H9 (cell line): ENCODE measurements at regions not wholly inside any gene's neighbourhood (a gene's known extent, or its start where the extent isn't known, plus 50 kb on each side); places are given as distances from the start of the nearest gene placed in this dataset.

Experiments
- DNase-seq: peaks from one replicate; pipeline ENCODE4 v3.0.0-alpha.2; 2017
- H2AFZ ChIP-seq: one replicate; pipeline ENCODE4 v1.6.1; 2013; ENCODE audit warnings: mild to moderate bottlenecking, low read length, control low read depth, moderate library complexity
- H2AK5ac ChIP-seq: 2 replicates; pipeline ENCODE4 v1.6.1; 2013; ENCODE audit warnings: low read length, control low read depth, mixed read lengths; ENCODE audit not compliant: insufficient read length
- H2BK120ac ChIP-seq: one replicate; pipeline ENCODE4 v1.6.1; 2013; ENCODE audit warnings: low read depth, mild to moderate bottlenecking, low read length, control low read depth, inconsistent platforms; ENCODE audit not compliant: poor library complexity, severe bottlenecking
- H2BK12ac ChIP-seq: 2 replicates; pipeline ENCODE4 v1.6.1; 2013; ENCODE audit warnings: low read length, control low read depth, mixed read lengths, low read depth; ENCODE audit not compliant: insufficient read length
- H2BK15ac ChIP-seq: 2 replicates; pipeline ENCODE4 v1.6.1; 2013; ENCODE audit warnings: low read depth, low read length, control low read depth
- H2BK20ac ChIP-seq: one replicate; pipeline ENCODE4 v1.6.1; 2013; ENCODE audit warnings: low read depth, mild to moderate bottlenecking, low read length, control low read depth, inconsistent platforms; ENCODE audit not compliant: poor library complexity, severe bottlenecking
- H2BK5ac ChIP-seq: 2 replicates; pipeline ENCODE4 v1.6.1; 2013; ENCODE audit warnings: low read length, control low read depth, mixed read lengths; ENCODE audit not compliant: insufficient read length
- H3K14ac ChIP-seq: 2 replicates; pipeline ENCODE4 v1.6.1; 2013; ENCODE audit warnings: low read length, control low read depth; ENCODE audit not compliant: insufficient read depth
- H3K18ac ChIP-seq: 2 replicates; pipeline ENCODE4 v1.6.1; 2013; ENCODE audit warnings: low read depth, mild to moderate bottlenecking, mixed read lengths, low read length, control low read depth; ENCODE audit not compliant: insufficient read length
- H3K23ac ChIP-seq: 2 replicates; pipeline ENCODE4 v1.6.1; 2013; ENCODE audit warnings: low read length, control low read depth, mixed read lengths, low read depth; ENCODE audit not compliant: insufficient read length
- H3K23me2 ChIP-seq: 2 replicates; pipeline ENCODE4 v1.6.1; 2013; ENCODE audit warnings: low read depth, mild to moderate bottlenecking, mixed read lengths, low read length, control low read depth; ENCODE audit not compliant: insufficient read length, poor library complexity, severe bottlenecking
- H3K27ac ChIP-seq: 2 replicates; pipeline ENCODE4 v1.5.1; 2013; ENCODE audit warnings: low read length, control low read depth, mixed read lengths, low read depth; ENCODE audit not compliant: insufficient read length
- H3K27me3 ChIP-seq: 2 replicates; pipeline ENCODE4 v1.6.1; 2013; ENCODE audit warnings: low read length, control low read depth, inconsistent platforms; ENCODE audit not compliant: insufficient read depth
- H3K4ac ChIP-seq: 2 replicates; pipeline ENCODE4 v1.6.1; 2013; ENCODE audit warnings: low read depth, mild to moderate bottlenecking, control low read depth, inconsistent platforms, low read length, moderate library complexity
- H3K4me1 ChIP-seq: 2 replicates; pipeline ENCODE4 v1.6.1; 2013; ENCODE audit warnings: low read length, control low read depth, inconsistent platforms; ENCODE audit not compliant: insufficient read depth
- H3K4me2 ChIP-seq: 2 replicates; pipeline ENCODE4 v1.6.1; 2013; ENCODE audit warnings: low read length, control low read depth, mixed read lengths; ENCODE audit not compliant: insufficient read length, insufficient read depth
- H3K56ac ChIP-seq: 2 replicates; pipeline ENCODE4 v1.6.1; 2013; ENCODE audit warnings: low read depth, mild to moderate bottlenecking, mixed read lengths, low read length, control low read depth; ENCODE audit not compliant: insufficient read length
- H3K79me1 ChIP-seq: 2 replicates; pipeline ENCODE4 v1.6.1; 2013; ENCODE audit warnings: low read depth, mild to moderate bottlenecking, moderate library complexity, low read length, control low read depth, inconsistent platforms; ENCODE audit not compliant: insufficient read depth, poor library complexity, severe bottlenecking
- H3K79me2 ChIP-seq: 2 replicates; pipeline ENCODE4 v1.6.1; 2013; ENCODE audit warnings: low read length, control low read depth, inconsistent platforms; ENCODE audit not compliant: insufficient read depth
- H3K9ac ChIP-seq: 2 replicates; pipeline ENCODE4 v1.6.1; 2013; ENCODE audit warnings: low read length, control low read depth, mixed read lengths; ENCODE audit not compliant: insufficient read length; ENCODE audit errors: extremely low read depth
- H3K9me3 ChIP-seq: one replicate; pipeline ENCODE4 v1.6.1; 2013; ENCODE audit warnings: low read depth, low read length, inconsistent platforms; ENCODE audit not compliant: control insufficient read depth
- H3T11ph ChIP-seq: one replicate; pipeline ENCODE4 v1.6.1; 2013; ENCODE audit warnings: mild to moderate bottlenecking, low read length, control low read depth, inconsistent platforms
- H4K20me1 ChIP-seq: one replicate; pipeline ENCODE4 v1.6.1; 2013; ENCODE audit not compliant: control insufficient read depth, insufficient read length, insufficient read depth
- H4K5ac ChIP-seq: 2 replicates; pipeline ENCODE4 v1.6.1; 2013; ENCODE audit warnings: low read depth, mild to moderate bottlenecking, mixed read lengths, low read length, control low read depth; ENCODE audit not compliant: insufficient read length
- H4K8ac ChIP-seq: replicated peaks from 2 replicates; pipeline ENCODE4 v1.6.1; 2013; ENCODE audit warnings: low read length, control low read depth, mixed read lengths, low read depth; ENCODE audit not compliant: insufficient read length
- H4K91ac ChIP-seq: 2 replicates; pipeline ENCODE4 v1.6.1; 2013; ENCODE audit warnings: low read depth, mild to moderate bottlenecking, moderate library complexity, mixed read lengths, low read length, control low read depth; ENCODE audit not compliant: insufficient read length
- H3K27ac Mint-ChIP-seq, 3 experiments: 2 replicates in 2 of 3; 3 replicates in 1 of 3; pipeline ENCODE4 v1.8.0; 2020 to 2021; ENCODE audit warnings: mixed read lengths in 3 of 3, mild to moderate bottlenecking in 1 of 3, moderate library complexity in 1 of 3
- H3K27me3 Mint-ChIP-seq: 2 replicates; pipeline ENCODE4 v1.8.0; 2021; ENCODE audit warnings: low read depth, mild to moderate bottlenecking, moderate library complexity, mixed read lengths
- H3K36me3 Mint-ChIP-seq, 3 experiments: 2 replicates in 2 of 3; 3 replicates in 1 of 3; pipeline ENCODE4 v1.8.0; 2020 to 2021; ENCODE audit warnings: low read depth in 3 of 3, mixed read lengths in 3 of 3; ENCODE audit not compliant: insufficient read depth in 1 of 3
- H3K4me1 Mint-ChIP-seq, 2 experiments: 2 replicates each; pipeline ENCODE4 v1.8.0; 2020; ENCODE audit warnings: mixed read lengths in 2 of 2
- H3K4me3 Mint-ChIP-seq, 2 experiments: 2 replicates in 1 of 2; 3 replicates in 1 of 2; pipeline ENCODE4 v1.8.0; 2020 to 2021; ENCODE audit warnings: mild to moderate bottlenecking in 2 of 2, mixed read lengths in 2 of 2, moderate library complexity in 1 of 2
- H3K9me3 Mint-ChIP-seq, 2 experiments: 2 replicates in 1 of 2; 3 replicates in 1 of 2; pipeline ENCODE4 v1.8.0; 2020; ENCODE audit warnings: mild to moderate bottlenecking in 2 of 2, mixed read lengths in 2 of 2, moderate library complexity in 1 of 2
- CTCF ChIP-seq: fragments of 200-600 bp; sonication (generic); conservative IDR thresholded peaks from 3 replicates; pipeline ENCODE4 v1.8.0; 2021; ENCODE audit warnings: antibody characterized with exemption, mild to moderate bottlenecking
- WGBS: extraction: QIAGEN DNeasy Blood & Tissue Kit; methylation state at CpG from one replicate; pipeline ENCODE4 v1.1.7; 2013; ENCODE audit warnings: missing lambda C conversion rate, low lambda C conversion rate, mixed read lengths; ENCODE audit not compliant: insufficient read length; ENCODE audit errors: extremely low coverage; 5-methylcytosine and 5-hydroxymethylcytosine counted together

- Histone ChIP-seq H2BK20ac (no peak overlapping the region), H4K5ac (no peak overlapping the region), H3T11ph (no peak overlapping the region), H4K20me1 (no peaks in the 10 kb centered on the region), H3K56ac (no peak overlapping the region), H3K27ac (no peak overlapping the region), H3K18ac (no peak overlapping the region), H2BK120ac (no peak overlapping the region), H3K4me1 (peaks cover 5% of the 10 kb centered on the region; the same call in 1 of the 2 replicates), H4K8ac (no peak overlapping the region), H3K27me3 (no peaks in the 10 kb centered on the region), H2BK15ac (no peak overlapping the region), H3K23me2 (no peaks in the 10 kb centered on the region), H2BK5ac (no peak overlapping the region), H3K9ac (no peak overlapping the region), H3K4me2 (no peak overlapping the region), H4K91ac (no peak overlapping the region), H3K79me1 (no peaks in the 10 kb centered on the region), H3K23ac (no peak overlapping the region), H2AFZ (no peak overlapping the region), H2BK12ac (no peak overlapping the region), H2AK5ac (no peak overlapping the region), H3K9me3 (no peaks in the 10 kb centered on the region), H3K14ac (no peak overlapping the region), H3K4ac (no peak overlapping the region), H3K79me2 (no peaks in the 10 kb centered on the region)
- H3K27ac Mint-ChIP-seq = no peak overlapping the region; a peak in 1 of 7 replicates
- no peak for DNase-seq
- no peak for TF ChIP-seq CTCF
- H3K4me3 Mint-ChIP-seq = no peak overlapping the region
- H3K36me3 Mint-ChIP-seq = no peaks in the 10 kb centered on the region
- WGBS = no CpG with 5 or more reads among the region's 2 CpGs
- peaks cover 28 to 30% of the 10 kb centered on the region in 2 experiments for H3K4me1 Mint-ChIP-seq
- no peaks in the 10 kb centered on the region for H3K9me3 Mint-ChIP-seq
- H3K27me3 Mint-ChIP-seq = peaks cover 1% of the 10 kb centered on the region; the same call in 1 of the 2 replicates
Measured at GRCh38 chr10:128725531-128725930, 599.3 kb upstream of the MKI67 start.
